SW480 (cell line): ENCODE measurements at regions not wholly inside any gene's neighbourhood (a gene's known extent, or its start where the extent isn't known, plus 50 kb on each side); places are given as distances from the start of the nearest gene placed in this dataset.

Experiments
- DNase-seq: peaks from one replicate; pipeline ENCODE4 v3.0.0-alpha.2; 2016; ENCODE audit warnings: low spot score

DNA sequence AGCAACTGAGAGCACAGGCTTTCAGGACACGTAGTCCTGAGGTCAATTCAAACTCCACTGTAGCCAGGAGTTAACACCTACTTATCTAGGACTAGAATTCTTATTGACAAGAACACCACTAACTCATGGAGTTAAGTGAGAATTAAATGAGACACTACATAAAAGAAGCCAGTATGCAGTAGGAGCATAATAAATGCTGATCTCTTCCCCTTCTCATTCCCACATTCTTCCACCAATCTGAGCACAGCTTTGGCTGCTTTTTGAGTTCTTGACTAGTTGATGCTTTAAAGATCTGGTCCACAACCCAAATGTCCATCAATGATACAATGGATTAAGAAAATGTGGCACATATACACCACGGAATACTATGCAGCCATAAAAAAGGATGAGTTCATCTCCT, 55.2 kb downstream of the TTC32 start:
- DNase-seq, result no peak

GRCh38 chr2:19846030-19846429, 55.8 kb downstream of the TTC32 start:
- no peak for DNase-seq

DNA sequence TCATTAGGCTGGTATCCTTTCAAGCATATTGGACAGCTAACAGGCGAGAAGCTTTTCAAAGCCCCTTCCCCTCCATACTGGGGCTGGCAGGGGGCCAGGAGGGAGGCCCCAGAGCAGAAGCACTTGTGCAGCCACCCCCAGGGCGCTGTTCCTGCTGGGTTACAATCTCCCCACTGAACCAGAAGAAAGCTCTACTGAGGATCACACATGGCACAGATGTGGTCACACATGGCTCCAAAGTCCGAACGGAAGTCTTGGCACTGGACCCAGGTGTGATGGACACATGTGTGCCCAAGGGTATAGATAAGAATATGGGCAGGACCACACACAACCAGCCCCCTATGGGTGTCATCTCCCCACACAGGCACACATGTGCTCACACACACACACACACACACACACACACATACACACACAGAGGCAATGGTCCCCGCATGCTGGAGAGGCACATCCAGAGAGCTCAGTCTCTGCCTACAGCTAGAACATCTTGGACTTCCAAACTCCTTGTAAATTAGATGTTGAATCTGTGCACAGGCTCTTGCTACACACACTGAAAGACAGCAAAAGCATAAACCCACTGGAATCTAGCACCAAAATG, 56.4 kb downstream of the TTC32 start:
- no peak for DNase-seq

- no peak for DNase-seq
Observed at GRCh38 chr2:19844750-19845149, 57.0 kb downstream of the TTC32 start.

GRCh38 chr2:19843992-19844515, 57.7 kb downstream of the TTC32 start:
- no peak for DNase-seq

GRCh38 chr2:19841918-19842693, 59.7 kb downstream of the TTC32 start:
- DNase-seq, result no peak

GRCh38 chr2:19839438-19839837, 62.3 kb downstream of the TTC32 start:
- DNase-seq, result no peak

DNA sequence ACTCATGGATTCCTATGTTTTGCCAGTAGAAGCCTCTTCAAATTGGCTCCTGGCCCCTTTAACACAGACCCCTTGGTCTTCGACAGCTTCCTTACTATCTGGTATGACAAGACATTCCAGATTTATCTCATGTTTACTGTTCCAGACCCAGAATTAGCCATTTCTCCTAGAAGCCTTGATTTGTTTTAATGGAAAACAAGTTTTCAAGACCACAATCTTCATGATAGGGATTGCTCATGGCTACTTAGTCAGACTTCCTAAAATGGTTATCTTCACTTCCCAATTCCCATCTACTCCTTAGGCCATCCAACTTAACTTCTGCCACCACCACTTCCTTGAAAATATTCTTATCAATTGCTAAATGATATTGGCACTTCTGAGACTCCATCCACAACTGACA, 63.2 kb downstream of the TTC32 start:
- DNase-seq, result no peak

DNA sequence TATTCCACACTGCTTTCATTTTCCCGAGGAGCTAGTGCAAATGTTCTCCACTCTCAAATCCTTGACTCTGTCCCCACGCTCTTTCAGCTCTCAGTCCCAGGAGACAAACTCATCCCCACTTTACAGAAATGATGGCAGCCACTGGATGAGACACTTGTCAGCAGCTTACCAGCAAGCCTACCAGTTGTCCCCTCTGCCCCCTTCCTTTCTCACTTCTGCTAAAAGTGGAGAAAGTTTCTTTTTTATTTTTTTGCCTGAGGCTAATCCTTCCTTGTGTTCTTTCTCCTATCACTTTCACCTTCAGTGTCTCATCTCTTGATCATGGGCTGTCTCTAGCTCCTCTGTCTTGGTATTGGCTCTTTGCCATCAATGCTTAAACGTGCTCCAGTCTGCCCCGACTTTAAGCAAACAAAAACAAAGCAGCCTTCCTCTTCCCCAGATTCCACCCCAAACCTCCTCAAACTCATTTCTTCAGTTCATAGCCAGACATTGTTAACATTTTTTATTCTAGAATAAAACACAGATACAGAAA, 64.5 kb downstream of the TTC32 start:
- DNase-seq, result no peak

DNA sequence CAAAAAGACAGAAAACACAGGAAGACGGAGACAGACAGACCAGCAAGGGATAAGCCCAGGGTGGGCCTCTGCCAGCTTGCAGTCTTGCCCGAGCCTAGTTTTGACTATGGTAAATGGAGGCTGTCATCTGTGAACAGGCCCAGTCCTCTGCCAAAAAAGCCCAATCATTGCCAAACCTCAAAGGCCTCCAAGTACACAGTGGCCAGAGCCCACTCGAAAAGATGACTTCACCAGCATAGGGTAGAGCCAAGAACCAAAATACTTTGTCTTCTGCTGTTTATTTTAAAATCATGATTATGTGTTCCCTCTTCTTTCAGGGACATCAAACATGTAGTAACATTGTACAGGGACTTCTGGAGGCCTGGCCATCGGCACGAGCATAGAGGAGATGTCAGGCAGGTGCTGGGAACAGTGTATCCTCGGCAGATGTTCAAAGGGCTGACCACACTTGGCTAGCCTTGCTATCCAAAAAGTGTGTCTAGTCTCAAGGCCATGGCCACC, 66.0 kb downstream of the TTC32 start:
- no peak for DNase-seq

DNA sequence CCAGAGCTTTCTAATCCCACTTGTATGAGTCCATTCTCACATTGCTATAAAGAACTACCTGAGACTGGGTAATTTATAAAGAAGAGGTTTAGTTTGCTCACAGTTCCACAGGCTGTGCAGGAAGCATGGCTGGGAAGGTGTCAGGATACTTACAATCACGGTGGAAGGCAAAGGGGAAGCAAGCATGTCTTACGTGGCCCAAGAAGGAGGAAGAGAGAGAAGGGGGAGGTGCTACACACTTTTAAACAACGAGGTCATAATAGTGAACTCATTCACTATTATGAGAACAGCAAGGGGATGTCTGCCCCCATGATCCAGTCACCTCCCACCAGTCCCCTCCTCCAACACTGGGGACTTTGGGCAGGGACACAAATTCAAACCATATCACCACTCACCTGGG, 67.8 kb downstream of the TTC32 start:
- no peak for DNase-seq

DNA sequence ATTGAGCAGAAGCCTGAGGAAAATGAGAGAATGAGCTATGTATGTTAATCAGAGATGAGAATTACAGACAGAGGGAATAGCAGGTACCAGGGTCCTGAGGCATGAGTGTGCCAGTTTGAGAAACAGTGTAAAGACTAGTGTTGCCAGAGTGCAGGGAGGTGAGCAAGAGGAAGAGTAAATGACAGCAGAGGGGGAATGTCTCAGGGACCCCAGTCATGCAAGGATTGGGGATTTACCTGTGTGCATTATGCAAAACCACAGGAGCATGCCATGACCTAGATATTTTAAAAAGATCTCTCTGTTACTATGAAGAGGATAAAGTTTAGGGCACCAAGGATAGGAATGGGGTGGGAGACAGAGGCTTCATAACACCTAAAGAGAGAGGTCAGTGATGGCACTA, 72.1 kb downstream of the TTC32 start:
- no peak for DNase-seq

- no peak for DNase-seq
Observed at GRCh38 chr2:19826874-19827273, 74.9 kb downstream of the TTC32 start.

- no peak for DNase-seq
Observed at GRCh38 chr2:19823507-19823906, 78.3 kb downstream of the TTC32 start.

- no peak for DNase-seq
Observed at GRCh38 chr2:19819097-19820065, 82.4 kb downstream of the TTC32 start.

- DNase-seq, result no peak
Observed at GRCh38 chr2:19818543-19818942, 83.2 kb downstream of the TTC32 start.

DNA sequence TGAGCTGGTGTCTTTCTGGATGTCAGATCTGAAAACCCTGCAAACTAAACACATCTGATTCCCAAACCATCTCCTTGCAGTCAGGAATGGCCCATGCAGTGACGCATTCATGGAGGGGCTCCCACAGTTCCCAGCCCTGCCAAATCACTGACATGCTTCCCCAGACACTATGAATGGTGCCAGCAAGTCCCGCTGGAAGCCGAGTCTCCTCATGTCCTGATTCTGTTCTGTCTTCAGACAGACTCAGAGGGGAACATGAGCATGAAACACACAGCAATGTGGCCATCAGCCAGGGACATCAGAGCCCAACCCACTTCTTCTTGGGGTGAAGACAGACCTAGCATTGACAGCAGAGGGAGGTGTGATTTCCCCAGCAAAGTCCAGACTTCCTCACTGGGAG, 83.7 kb downstream of the TTC32 start:
- no peak for DNase-seq

DNA sequence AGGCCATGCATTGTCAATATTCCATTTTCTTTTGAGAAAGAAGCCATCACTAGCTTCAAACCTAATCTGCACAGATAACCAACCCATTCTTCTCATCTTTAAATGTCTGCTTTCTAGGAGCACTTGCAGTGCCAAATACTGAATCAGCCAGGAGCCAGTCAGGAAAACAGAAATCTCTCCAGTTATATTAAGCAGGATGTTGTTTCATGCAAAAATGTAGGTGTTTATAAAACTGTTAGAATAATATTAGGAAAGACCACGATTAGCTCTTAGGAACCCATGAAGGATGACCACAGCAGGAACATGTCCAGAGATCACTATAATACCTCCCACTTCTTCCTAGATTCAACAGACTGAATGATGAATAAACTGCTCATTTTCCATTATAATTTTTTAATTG, 86.0 kb downstream of the TTC32 start:
- no peak for DNase-seq

- no peak for DNase-seq
Observed at GRCh38 chr2:19812166-19812565, 89.6 kb downstream of the TTC32 start.

GRCh38 chr2:19811186-19811585, 90.6 kb downstream of the TTC32 start:
- DNase-seq, result no peak

DNA sequence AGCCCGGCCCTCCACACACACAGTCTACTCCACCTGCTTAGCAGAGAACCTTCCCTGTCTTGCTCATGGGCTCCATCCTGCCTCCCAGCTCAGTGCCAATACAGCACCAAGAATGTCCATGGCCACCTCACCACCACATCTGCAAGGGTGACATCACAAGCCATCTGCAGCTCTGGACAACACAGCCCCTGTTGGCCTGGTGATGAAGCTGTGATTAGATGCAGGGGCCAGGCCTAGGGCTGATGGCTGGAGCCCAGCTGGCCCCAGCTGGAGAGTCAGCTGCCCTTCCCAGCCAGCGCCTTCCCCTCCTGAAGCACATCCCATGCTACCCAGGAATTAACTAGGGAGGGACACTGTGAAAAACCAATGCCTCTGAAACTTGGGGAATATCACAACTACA, 91.1 kb downstream of the TTC32 start:
- DNase-seq, result no peak

DNA sequence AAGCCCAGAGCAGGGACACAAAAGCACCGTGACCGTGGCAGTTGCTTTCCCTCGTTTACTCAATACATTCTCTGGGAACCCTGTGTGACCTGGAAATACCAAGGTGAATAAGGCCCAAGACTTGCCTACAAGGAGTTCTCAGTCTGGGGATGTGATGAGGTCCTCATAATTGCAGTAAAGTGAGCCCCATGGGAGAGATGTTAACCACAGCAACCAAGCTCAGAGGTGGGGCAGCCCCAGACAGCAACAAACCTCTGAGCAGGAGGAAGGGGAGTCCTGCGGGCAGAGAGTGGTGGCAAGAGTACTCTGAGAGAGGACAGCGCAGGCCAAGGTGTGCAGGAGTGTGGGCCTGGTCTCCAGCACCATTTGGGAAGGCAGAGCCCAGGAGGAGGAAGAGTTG, 91.6 kb downstream of the TTC32 start:
- DNase-seq, result no peak
